ENCODE measurements at regions not wholly inside any gene's neighbourhood (a gene's known extent, or its start where the extent isn't known, plus 50 kb on each side); places are given as distances from the start of the nearest gene placed in this dataset.
"Not testable (repeated sequence)": the region's sequence is repeated elsewhere in the genome, so short reads cannot be mapped to it uniquely, and the experiment has no call there.

- no peak overlapping the region for H3K4me3 ChIP-seq (replicated peaks; ENCODE audit: low read depth, low read length)
- DNase-seq (ENCODE audit: extremely low read depth, low read depth), result no peak
- no peak for TF ChIP-seq CTCF (IDR thresholded peaks at IDR 0.05; ENCODE audit: low read depth, low read length, missing control alignments)
Measured at GRCh38 chr14:105709281-105710118, 183.1 kb downstream of the TMEM121 start.

DNA sequence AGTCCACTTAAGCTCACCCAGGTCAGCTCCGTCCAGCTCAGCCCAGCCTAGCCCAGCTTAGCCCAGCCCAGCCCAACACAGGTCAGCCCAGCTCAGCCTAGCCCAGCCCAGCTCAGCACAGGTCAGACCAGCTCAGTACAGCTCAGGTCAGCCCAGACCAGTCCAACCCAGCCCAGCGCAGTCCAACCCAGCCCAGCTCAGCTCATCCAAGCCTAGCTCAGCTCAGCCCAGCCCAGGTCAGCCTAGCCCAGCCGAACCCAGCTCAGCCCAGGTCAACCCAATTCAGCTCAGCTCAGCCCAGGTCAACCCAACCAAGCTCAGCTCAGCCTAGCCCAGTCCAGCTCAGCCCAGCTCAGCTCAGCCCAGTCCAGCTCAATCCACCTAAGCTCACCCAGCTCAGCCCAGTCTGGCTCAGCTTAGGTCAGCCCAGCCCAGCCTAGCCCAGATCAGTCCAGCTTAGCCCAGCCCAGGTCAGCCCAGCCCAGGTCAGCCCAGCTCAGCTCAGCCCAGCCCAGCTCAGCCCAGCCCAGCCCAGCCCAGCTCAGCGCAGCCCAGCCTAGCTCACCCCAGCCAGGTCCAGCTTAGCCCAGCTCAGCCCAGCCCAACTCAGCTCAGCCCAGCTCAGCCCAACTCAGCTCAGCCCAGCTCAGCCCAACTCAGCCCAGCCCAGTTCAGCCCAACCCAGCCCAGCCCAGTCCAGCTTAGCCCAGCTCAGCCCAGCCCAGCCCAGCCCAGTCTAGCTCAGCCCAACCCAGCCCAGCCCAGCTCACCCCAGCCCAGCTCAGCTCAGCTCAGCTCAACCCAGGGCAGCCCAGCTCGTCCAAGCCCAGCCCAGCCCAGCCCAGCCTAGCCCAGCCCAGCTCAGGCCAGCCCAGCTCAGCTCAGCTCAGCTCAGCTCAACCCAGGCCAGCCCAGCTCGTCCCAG is 184.0 kb downstream of the TMEM121 start:
- no peak for TF ChIP-seq CTCF (IDR thresholded peaks at IDR 0.05; ENCODE audit: low read depth, low read length, missing control alignments)
- H3K4me3 ChIP-seq (replicated peaks; ENCODE audit: low read depth, low read length), result no peak overlapping the region
- DNase-seq (ENCODE audit: extremely low read depth, low read depth), result no peak

GRCh38 chr14:105711044-105711620 is 184.7 kb downstream of the TMEM121 start:
- no peak for DNase-seq (ENCODE audit: extremely low read depth, low read depth)
- no peak overlapping the region for H3K4me3 ChIP-seq (replicated peaks; ENCODE audit: low read depth, low read length)
- TF ChIP-seq CTCF (IDR thresholded peaks at IDR 0.05; ENCODE audit: low read depth, low read length, missing control alignments), result no peak

- DNase-seq (ENCODE audit: extremely low read depth, low read depth), result no peak
- no peak overlapping the region for H3K4me3 ChIP-seq (replicated peaks; ENCODE audit: low read depth, low read length)
- no peak for TF ChIP-seq CTCF (IDR thresholded peaks at IDR 0.05; ENCODE audit: low read depth, low read length, missing control alignments)
Measured at GRCh38 chr14:105711841-105712460, 185.6 kb downstream of the TMEM121 start.

DNA sequence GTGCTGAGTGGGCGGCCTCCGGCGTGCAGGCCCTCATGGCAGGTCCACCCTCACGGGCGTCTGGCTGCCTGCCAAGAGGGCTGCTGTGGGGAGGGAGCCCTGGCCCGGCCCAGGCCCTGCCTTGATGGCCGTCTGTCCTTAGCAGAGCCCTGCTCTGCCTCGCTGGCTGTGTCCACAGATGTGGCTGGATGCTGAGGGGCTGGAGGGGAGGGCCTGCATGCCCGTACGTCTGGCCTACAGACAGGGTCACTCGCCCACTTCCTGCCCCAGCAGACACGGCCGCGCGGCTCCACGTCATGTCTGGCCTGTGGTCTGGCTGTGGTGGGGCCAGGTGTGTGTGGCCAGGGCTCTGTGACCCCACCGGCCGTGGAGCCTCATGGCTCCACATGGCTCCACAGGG is 186.3 kb downstream of the TMEM121 start:
- not testable (repeated sequence) for H3K4me3 ChIP-seq (replicated peaks; ENCODE audit: low read depth, low read length); DNase-seq (ENCODE audit: extremely low read depth, low read depth)

- not testable (repeated sequence) for DNase-seq (ENCODE audit: extremely low read depth, low read depth); H3K4me3 ChIP-seq (replicated peaks; ENCODE audit: low read depth, low read length)
Measured at GRCh38 chr14:105713160-105713559, 186.8 kb downstream of the TMEM121 start.

GRCh38 chr14:105713836-105714235 is 187.5 kb downstream of the TMEM121 start:
- H3K4me3 ChIP-seq (replicated peaks; ENCODE audit: low read depth, low read length); DNase-seq (ENCODE audit: extremely low read depth, low read depth): not testable (repeated sequence)

GRCh38 chr14:105718787-105719186 is 192.4 kb downstream of the TMEM121 start:
- DNase-seq (ENCODE audit: extremely low read depth, low read depth); H3K4me3 ChIP-seq (replicated peaks; ENCODE audit: low read depth, low read length): not testable (repeated sequence)

GRCh38 chr14:105720106-105720505 is 193.7 kb downstream of the TMEM121 start:
- not testable (repeated sequence) for DNase-seq (ENCODE audit: extremely low read depth, low read depth); H3K4me3 ChIP-seq (replicated peaks; ENCODE audit: low read depth, low read length)

- DNase-seq (ENCODE audit: extremely low read depth, low read depth); H3K4me3 ChIP-seq (replicated peaks; ENCODE audit: low read depth, low read length): not testable (repeated sequence)
Measured at GRCh38 chr14:105720852-105721601, 194.6 kb downstream of the TMEM121 start.

DNA sequence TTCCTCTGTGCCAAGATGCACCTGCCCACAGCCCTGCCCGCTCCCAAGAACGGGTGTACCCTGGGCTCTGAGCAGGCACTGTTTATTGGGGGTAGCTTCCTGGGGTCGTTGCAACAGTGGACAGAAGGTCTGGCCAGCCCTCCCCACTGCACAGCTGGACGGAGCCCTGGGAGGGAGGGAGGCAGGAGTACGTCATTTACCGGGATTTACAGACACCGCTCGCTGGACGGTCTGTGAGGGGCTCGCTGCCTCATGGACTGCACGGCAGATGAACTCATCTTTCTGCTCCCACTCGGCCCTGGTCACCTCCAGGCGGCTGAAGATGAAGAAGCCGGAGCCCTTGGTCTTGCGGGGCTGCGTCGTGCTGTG is 195.2 kb downstream of the TMEM121 start:
- H3K4me3 ChIP-seq (replicated peaks; ENCODE audit: low read depth, low read length); DNase-seq (ENCODE audit: extremely low read depth, low read depth): not testable (repeated sequence)

All from HFF-Myc (cell line).